Astrocyte (in vitro differentiated cells and primary cell): ENCODE measurements at regions not wholly inside any gene's neighbourhood (a gene's known extent, or its start where the extent isn't known, plus 50 kb on each side); places are given as distances from the start of the nearest gene placed in this dataset.

Experiments used
- DNase-seq: peaks from one replicate; pipeline ENCODE4 v3.0.0-alpha.2; 2010; ENCODE audit warnings: low read depth
- FAIRE-seq: peaks from 2 replicates; lab custom pipeline; 2011; peaks lifted over from hg19 to GRCh38; lab: Jason Lieb, UNC
- H2AFZ ChIP-seq: 2 replicates; pipeline ENCODE4 v1.6.0; 2012; ENCODE audit warnings: low read depth, low read length, inconsistent platforms
- H3K27ac ChIP-seq: 2 replicates; pipeline ENCODE4 v1.5.1; 2011; ENCODE audit warnings: low read depth, low read length, inconsistent platforms
- H3K27me3 ChIP-seq: 2 replicates; pipeline ENCODE4 v1.6.0; 2011; ENCODE audit warnings: low read length, inconsistent platforms; ENCODE audit not compliant: insufficient read depth
- H3K36me3 ChIP-seq: 2 replicates; pipeline ENCODE4 v1.5.1; 2011; ENCODE audit warnings: low read length, inconsistent platforms; ENCODE audit not compliant: insufficient read depth
- H3K4me1 ChIP-seq: 2 replicates; pipeline ENCODE4 v1.5.1; 2011; ENCODE audit warnings: low read length, inconsistent platforms; ENCODE audit not compliant: insufficient read depth
- H3K4me2 ChIP-seq: 2 replicates; pipeline ENCODE4 v1.6.0; 2012; ENCODE audit warnings: low read length, inconsistent platforms
- H3K4me3 ChIP-seq: 2 replicates; pipeline ENCODE4 v1.5.1; 2011; ENCODE audit warnings: low read depth, mild to moderate bottlenecking, low read length, inconsistent platforms; ENCODE audit not compliant: insufficient read depth
- H3K79me2 ChIP-seq: 2 replicates; pipeline ENCODE4 v1.6.0; 2012; ENCODE audit warnings: mild to moderate bottlenecking, low read length, inconsistent platforms; ENCODE audit not compliant: insufficient read depth
- H3K9ac ChIP-seq: 2 replicates; pipeline ENCODE4 v1.6.0; 2012; ENCODE audit warnings: mild to moderate bottlenecking, low read length, inconsistent platforms
- H3K9me3 ChIP-seq: 2 replicates; pipeline ENCODE4 v1.5.1; 2012; ENCODE audit warnings: low read depth, mild to moderate bottlenecking, low read length, inconsistent platforms; ENCODE audit not compliant: insufficient read depth
- H4K20me1 ChIP-seq: 2 replicates; pipeline ENCODE4 v1.6.0; 2012; ENCODE audit warnings: low read length, inconsistent platforms; ENCODE audit not compliant: insufficient read depth
- H3K27ac Mint-ChIP-seq: one replicate; pipeline ENCODE4 v1.8.0; 2021; ENCODE audit warnings: mild to moderate bottlenecking, mixed read lengths; ENCODE audit not compliant: unreplicated experiment
- H3K27me3 Mint-ChIP-seq: one replicate; pipeline ENCODE4 v1.8.0; 2021; ENCODE audit warnings: low read depth, mixed read lengths; ENCODE audit not compliant: unreplicated experiment
- H3K36me3 Mint-ChIP-seq: one replicate; pipeline ENCODE4 v1.8.0; 2021; ENCODE audit warnings: low read depth, mixed read lengths; ENCODE audit not compliant: unreplicated experiment
- H3K4me1 Mint-ChIP-seq: one replicate; pipeline ENCODE4 v1.8.0; 2021; ENCODE audit warnings: low read depth, mixed read lengths; ENCODE audit not compliant: unreplicated experiment
- H3K4me3 Mint-ChIP-seq: one replicate; pipeline ENCODE4 v1.8.0; 2021; ENCODE audit warnings: mild to moderate bottlenecking, moderate library complexity, mixed read lengths; ENCODE audit not compliant: unreplicated experiment
- H3K9me3 Mint-ChIP-seq: one replicate; pipeline ENCODE4 v1.8.0; 2021; ENCODE audit warnings: mild to moderate bottlenecking, mixed read lengths; ENCODE audit not compliant: unreplicated experiment
- CTCF ChIP-seq: IDR thresholded peaks from 2 replicates; pipeline ENCODE4 v1.5.1; 2011; ENCODE audit warnings: low read depth, mild to moderate bottlenecking, inconsistent platforms, low read length, moderate library complexity; ENCODE audit not compliant: insufficient read depth
- EZH2 ChIP-seq: IDR thresholded peaks from 2 replicates; pipeline ENCODE4 v1.6.1; 2012; ENCODE audit warnings: mild to moderate bottlenecking, low read length, inconsistent platforms; ENCODE audit not compliant: insufficient read depth

GRCh38 chr13:111922086-111922485 is 144.9 kb upstream of the SOX1 start:
- Mint-ChIP-seq H3K4me3 (no peak overlapping the region), H3K27ac (no peak overlapping the region), H3K27me3 (peaks cover 73% of the 10 kb centered on the region), H3K4me1 (no peaks in the 10 kb centered on the region), H3K36me3 (no peaks in the 10 kb centered on the region), H3K9me3 (peaks cover 6% of the 10 kb centered on the region)
- Histone ChIP-seq H3K27me3 (no peaks in the 10 kb centered on the region), H3K27ac (no peak overlapping the region), H3K79me2 (no peaks in the 10 kb centered on the region), H4K20me1 (no peaks in the 10 kb centered on the region), H2AFZ (no peak overlapping the region), H3K9ac (no peak overlapping the region), H3K9me3 (peaks cover 3% of the 10 kb centered on the region), H3K4me1 (no peaks in the 10 kb centered on the region), H3K4me3 (no peak overlapping the region), H3K36me3 (no peaks in the 10 kb centered on the region), H3K4me2 (no peak overlapping the region)
- FAIRE-seq, result no peak
- TF ChIP-seq CTCF (no peak), EZH2 (no peak)
- no peak for DNase-seq

DNA sequence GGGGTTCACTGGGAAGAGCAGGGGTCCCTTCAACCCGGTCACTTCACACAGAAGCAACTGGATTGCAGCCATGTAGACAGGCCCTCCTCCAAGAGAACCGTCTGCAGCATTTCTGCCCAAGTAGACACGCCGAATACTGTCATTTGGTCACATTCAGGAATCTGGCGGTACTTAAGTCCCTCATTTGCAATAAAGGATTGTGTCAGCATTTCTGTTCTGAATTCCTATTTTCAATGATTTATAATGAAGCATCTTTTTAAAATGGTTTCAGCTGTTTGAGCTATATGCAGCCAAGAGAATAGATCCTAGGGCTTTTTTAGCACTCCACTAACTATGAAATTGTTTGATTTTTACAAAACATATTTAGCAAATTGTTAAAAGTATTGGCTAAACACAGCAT is 143.5 kb upstream of the SOX1 start:
- Mint-ChIP-seq H3K36me3 (no peaks in the 10 kb centered on the region), H3K4me3 (no peak overlapping the region), H3K27me3 (peaks cover 74% of the 10 kb centered on the region), H3K4me1 (no peaks in the 10 kb centered on the region), H3K27ac (no peak overlapping the region), H3K9me3 (peaks cover 6% of the 10 kb centered on the region)
- H3K27me3 ChIP-seq, result no peaks in the 10 kb centered on the region
- H3K4me3 ChIP-seq, result no peak overlapping the region
- no peak for TF ChIP-seq CTCF
- no peaks in the 10 kb centered on the region for H3K36me3 ChIP-seq
- no peak overlapping the region for H2AFZ ChIP-seq
- no peak overlapping the region for H3K4me2 ChIP-seq
- peaks cover 3% of the 10 kb centered on the region for H3K9me3 ChIP-seq
- DNase-seq (no peak), FAIRE-seq (no peak)
- H3K9ac ChIP-seq, result no peak overlapping the region
- no peaks in the 10 kb centered on the region for H3K79me2 ChIP-seq
- no peaks in the 10 kb centered on the region for H3K4me1 ChIP-seq
- H3K27ac ChIP-seq, result no peak overlapping the region
- H4K20me1 ChIP-seq, result no peaks in the 10 kb centered on the region

- peaks cover 3% of the 10 kb centered on the region for H3K9me3 ChIP-seq
- no peaks in the 10 kb centered on the region for H3K27me3 ChIP-seq
- H3K9me3 Mint-ChIP-seq, result peaks cover 6% of the 10 kb centered on the region
- no peaks in the 10 kb centered on the region for H3K4me1 Mint-ChIP-seq
- H2AFZ ChIP-seq, result no peak overlapping the region
- peaks cover 79% of the 10 kb centered on the region for H3K27me3 Mint-ChIP-seq
- no peak for TF ChIP-seq CTCF
- no peak for TF ChIP-seq EZH2
- no peak overlapping the region for H3K4me2 ChIP-seq
- H3K4me3 Mint-ChIP-seq, result no peak overlapping the region
- H3K36me3 Mint-ChIP-seq, result no peaks in the 10 kb centered on the region
- no peaks in the 10 kb centered on the region for H3K79me2 ChIP-seq
- FAIRE-seq (no peak), DNase-seq (no peak)
- H3K4me3 ChIP-seq, result no peak overlapping the region
- no peak overlapping the region for H3K27ac Mint-ChIP-seq
- no peaks in the 10 kb centered on the region for H3K4me1 ChIP-seq
- H3K27ac ChIP-seq, result no peak overlapping the region
- H3K36me3 ChIP-seq, result no peaks in the 10 kb centered on the region
- H4K20me1 ChIP-seq, result no peaks in the 10 kb centered on the region
- H3K9ac ChIP-seq, result no peak overlapping the region
These were observed 142.8 kb upstream of the SOX1 start for GRCh38 chr13:111923991-111924677.
